GM23338 (cell line): ENCODE measurements at regions not wholly inside any gene's neighbourhood (a gene's known extent, or its start where the extent isn't known, plus 50 kb on each side); places are given as distances from the start of the nearest gene placed in this dataset.

ENCODE experiments used
- ATAC-seq: fragments of 200-7000 bp; cut with Tn5 transposase; 3 replicates; pipeline ENCODE4 v1.9.1; 2020
- DNase-seq: peaks from one replicate; pipeline ENCODE4 v3.0.0-alpha.2; 2015; ENCODE audit warnings: low spot score
- H2AFZ ChIP-seq: fragments of 200-600 bp; sonication (generic); 2 replicates; pipeline ENCODE4 v1.8.0; 2016; ENCODE audit warnings: antibody characterized with exemption, mild to moderate bottlenecking, moderate library complexity
- H3F3A ChIP-seq: fragments of 200-600 bp; sonication (generic); replicated peaks from 2 replicates; pipeline ENCODE4 v1.8.0; 2017; ENCODE audit warnings: antibody characterized with exemption, mixed run types, low read depth
- H3K27ac ChIP-seq: fragments of 200-600 bp; sonication (generic); 2 replicates; pipeline ENCODE4 v1.6.1; 2016; ENCODE audit warnings: low read depth
- H3K27me3 ChIP-seq: fragments of 200-600 bp; sonication (generic); 2 replicates; pipeline ENCODE4 v1.8.0; 2016; ENCODE audit warnings: mild to moderate bottlenecking, mixed run types, moderate library complexity; ENCODE audit not compliant: insufficient read depth
- H3K36me3 ChIP-seq: fragments of 200-600 bp; sonication (generic); 2 replicates; pipeline ENCODE4 v1.8.0; 2016; ENCODE audit warnings: mild to moderate bottlenecking; ENCODE audit not compliant: insufficient read depth
- H3K4me1 ChIP-seq: fragments of 200-600 bp; sonication (generic); 2 replicates; pipeline ENCODE4 v1.8.0; 2016; ENCODE audit warnings: mild to moderate bottlenecking, moderate library complexity; ENCODE audit not compliant: insufficient read depth
- H3K4me2 ChIP-seq: fragments of 200-600 bp; sonication (generic); 2 replicates; pipeline ENCODE4 v1.7.1; 2017; ENCODE audit warnings: mixed run types
- H3K4me3 ChIP-seq: fragments of 200-600 bp; sonication (generic); 2 replicates; pipeline ENCODE4 v1.6.1; 2016; ENCODE audit warnings: mixed run types
- H3K79me2 ChIP-seq: fragments of 200-600 bp; sonication (generic); replicated peaks from 2 replicates; pipeline ENCODE4 v1.8.0; 2017; ENCODE audit warnings: mild to moderate bottlenecking; ENCODE audit not compliant: insufficient read depth
- H3K9me2 ChIP-seq: fragments of 200-600 bp; sonication (generic); 2 replicates; pipeline ENCODE4 v1.8.0; 2017; ENCODE audit not compliant: insufficient read depth
- H4K20me1 ChIP-seq: fragments of 200-600 bp; sonication (generic); replicated peaks from 2 replicates; pipeline ENCODE4 v1.8.0; 2017; ENCODE audit warnings: mild to moderate bottlenecking; ENCODE audit not compliant: insufficient read depth
- H3K27ac Mint-ChIP-seq: 2 replicates; pipeline ENCODE4 v1.8.0; 2020; ENCODE audit warnings: inconsistent platforms, mild to moderate bottlenecking, moderate library complexity, mixed read lengths
- H3K27me3 Mint-ChIP-seq: 3 replicates; pipeline ENCODE4 v1.8.0; 2022; ENCODE audit warnings: low read depth, mild to moderate bottlenecking, moderate library complexity, mixed read lengths, inconsistent platforms; ENCODE audit not compliant: insufficient read depth, poor library complexity
- H3K36me3 Mint-ChIP-seq: 3 replicates; pipeline ENCODE4 v1.8.0; 2021; ENCODE audit warnings: low read depth, mild to moderate bottlenecking, inconsistent platforms, moderate library complexity, mixed read lengths
- H3K4me1 Mint-ChIP-seq: 3 replicates; pipeline ENCODE4 v1.8.0; 2020; ENCODE audit warnings: mild to moderate bottlenecking, inconsistent platforms, mixed read lengths
- H3K4me3 Mint-ChIP-seq: 3 replicates; pipeline ENCODE4 v1.8.0; 2021; ENCODE audit warnings: moderate library complexity, mild to moderate bottlenecking, inconsistent platforms, mixed read lengths
- H3K9me3 Mint-ChIP-seq: 3 replicates; pipeline ENCODE4 v1.8.0; 2020; ENCODE audit warnings: moderate library complexity, mild to moderate bottlenecking, inconsistent platforms, mixed read lengths
- CREB1 ChIP-seq: fragments of 250-450 bp; sonication (Bioruptor Pico); IDR thresholded peaks from 2 replicates; pipeline ENCODE4 v1.5.0; 2020; ENCODE audit warnings: low read depth, mild to moderate bottlenecking, moderate library complexity
- CTCF ChIP-seq, 2 experiments: fragments of 200-600 bp in 1 of 2; sonication (generic) in 1 of 2; conservative IDR thresholded peaks; 2 replicates each; pipeline versions ENCODE4 v1.5.1 to v1.6.1; 2016 to 2017; ENCODE audit warnings: antibody characterized with exemption in 2 of 2, low read depth in 2 of 2, mild to moderate bottlenecking in 2 of 2, moderate library complexity in 1 of 2
- EZH2 ChIP-seq: fragments of 200-600 bp; sonication (generic); IDR thresholded peaks from one replicate; pipeline ENCODE4 v1.8.0; 2017; ENCODE audit warnings: antibody characterized with exemption, mild to moderate bottlenecking, low read depth; ENCODE audit not compliant: unreplicated experiment
- EZH2phosphoT487 ChIP-seq: fragments of 200-600 bp; sonication (generic); IDR thresholded peaks from one replicate; pipeline ENCODE4 v1.8.1; 2018; ENCODE audit warnings: antibody characterized with exemption; ENCODE audit not compliant: unreplicated experiment
- JUNB ChIP-seq: IDR thresholded peaks from one replicate; pipeline ENCODE4 v1.6.1; 2016; ENCODE audit warnings: antibody characterized with exemption; ENCODE audit not compliant: unreplicated experiment
- NANOG ChIP-seq: IDR thresholded peaks from 2 replicates; pipeline ENCODE4 v1.6.1; 2016; ENCODE audit warnings: antibody characterized with exemption, borderline replicate concordance
- REST ChIP-seq: IDR thresholded peaks from one replicate; pipeline ENCODE4 v1.6.1; 2018; ENCODE audit warnings: antibody characterized with exemption; ENCODE audit not compliant: unreplicated experiment
- STAT1 ChIP-seq: IDR thresholded peaks from one replicate; pipeline ENCODE4 v1.6.1; 2016; ENCODE audit warnings: antibody characterized with exemption; ENCODE audit not compliant: unreplicated experiment
- ZNF114 ChIP-seq: fragments of 250-450 bp; sonication (Bioruptor Pico); IDR thresholded peaks from 2 replicates; pipeline ENCODE4 v1.5.0; 2020; ENCODE audit warnings: mild to moderate bottlenecking, moderate library complexity

GRCh38 chr2:144052083-144052482 is 467.8 kb downstream of the ZEB2 start (continued):
- TF ChIP-seq REST (no peak), EZH2 (no peak), ZNF114 (CRISPR knock-in tag) (no peak), JUNB (no peak)

GRCh38 chr2:144049137-144049536 is 470.8 kb downstream of the ZEB2 start:
- H3K4me1 ChIP-seq = no peaks in the 10 kb centered on the region
- H3K27me3 ChIP-seq = no peaks in the 10 kb centered on the region
- no peak overlapping the region for H3K27ac ChIP-seq
- Mint-ChIP-seq H3K4me1 (no peaks in the 10 kb centered on the region), H3K9me3 (no peaks in the 10 kb centered on the region; the same call in 2 of the 3 replicates), H3K27ac (no peak overlapping the region), H3K27me3 (peaks cover 2% of the 10 kb centered on the region), H3K4me3 (no peak overlapping the region), H3K36me3 (no peaks in the 10 kb centered on the region)
- H3K36me3 ChIP-seq = no peaks in the 10 kb centered on the region
- TF ChIP-seq JUNB (no peak), ZNF114 (CRISPR knock-in tag) (no peak), EZH2phosphoT487 (no peak), STAT1 (no peak), EZH2 (no peak), CTCF (conservative IDR thresholded peaks at IDR 0.05; ENCODE audit: low read depth in 2 of 2) (no peak), CREB1 (CRISPR knock-in tag) (no peak), NANOG (no peak)
- H2AFZ ChIP-seq = no peak overlapping the region
- no peaks in the 10 kb centered on the region for H3K79me2 ChIP-seq
- DNase-seq = no peak
- no peak overlapping the region for H3K4me2 ChIP-seq
- H3F3A ChIP-seq = no peaks in the 10 kb centered on the region
- no peaks in the 10 kb centered on the region for H4K20me1 ChIP-seq
- ATAC-seq = no peak
- no peak overlapping the region for H3K4me3 ChIP-seq
- no peaks in the 10 kb centered on the region for H3K9me2 ChIP-seq

GRCh38 chr2:144048631-144049060 is 471.3 kb downstream of the ZEB2 start:
- no peak for ATAC-seq
- no peaks in the 10 kb centered on the region for H3K36me3 ChIP-seq
- Mint-ChIP-seq H3K27ac (no peak overlapping the region), H3K27me3 (peaks cover 2% of the 10 kb centered on the region), H3K9me3 (no peaks in the 10 kb centered on the region; the same call in 2 of the 3 replicates), H3K4me3 (no peak overlapping the region), H3K4me1 (no peaks in the 10 kb centered on the region), H3K36me3 (no peaks in the 10 kb centered on the region)
- no peaks in the 10 kb centered on the region for H3F3A ChIP-seq
- H3K9me2 ChIP-seq = no peaks in the 10 kb centered on the region
- TF ChIP-seq EZH2phosphoT487 = no peak
- no peaks in the 10 kb centered on the region for H4K20me1 ChIP-seq
- DNase-seq = no peak
- no peak overlapping the region for H3K4me3 ChIP-seq
- no peak overlapping the region for H3K4me2 ChIP-seq
- H3K4me1 ChIP-seq = no peaks in the 10 kb centered on the region
- no peak overlapping the region for H3K27ac ChIP-seq
- no peak overlapping the region for H2AFZ ChIP-seq
- no peaks in the 10 kb centered on the region for H3K27me3 ChIP-seq
- no peaks in the 10 kb centered on the region for H3K79me2 ChIP-seq
